Stimulated activated CD4-positive, alpha-beta T cell treated with anti-CD3 and anti-CD28 coated beads, Interleukin-2, amount 100 ng/mL, for 48 hours (primary cell): ENCODE measurements at regions not wholly inside any gene's neighbourhood (a gene's known extent, or its start where the extent isn't known, plus 50 kb on each side); places are given as distances from the start of the nearest gene placed in this dataset.
"Not testable (repeated sequence)": the region's sequence is repeated elsewhere in the genome, so short reads cannot be mapped to it uniquely, and the experiment has no call there.

Experiments
- DNase-seq, 2 donors: peaks; one replicate each; pipeline ENCODE4 v3.0.0-alpha.2; 2020

DNA sequence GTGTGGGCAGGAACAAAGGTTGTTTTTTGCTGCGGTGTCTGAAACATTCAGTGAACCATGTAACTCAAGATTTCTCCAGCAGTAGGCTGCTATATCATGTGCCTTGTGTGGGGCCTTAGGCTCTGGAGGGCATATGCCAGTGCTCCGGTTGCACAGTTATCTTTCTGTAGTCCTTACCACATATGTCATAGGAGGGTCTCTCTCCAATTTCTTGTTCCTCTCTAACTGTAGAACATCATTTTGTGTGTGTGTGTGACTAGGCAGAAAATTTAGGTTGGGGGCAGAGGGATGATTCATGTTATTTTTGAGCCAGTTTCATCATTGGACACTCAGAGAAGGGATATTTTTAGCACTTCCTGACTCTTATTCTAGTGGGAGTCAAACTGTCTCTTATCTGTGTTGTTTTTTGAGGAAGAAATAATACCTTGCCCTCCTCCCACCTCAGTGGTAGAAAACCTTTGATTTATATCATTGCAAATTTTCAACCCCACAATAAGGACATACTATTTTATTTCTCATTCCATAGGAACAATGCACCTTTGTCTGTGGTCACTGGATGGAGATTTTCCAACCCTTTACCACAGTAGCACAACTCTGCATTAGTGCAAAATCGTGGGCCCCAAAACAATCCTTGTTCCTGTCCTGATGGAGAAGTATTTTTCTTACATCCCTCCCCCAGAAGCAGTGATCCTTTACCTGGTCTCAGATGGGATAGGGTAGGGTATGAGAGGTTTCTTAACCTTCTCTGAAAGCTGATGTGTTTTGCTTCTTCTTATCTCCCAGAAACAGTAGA, 113.9 kb downstream of the CCDC74A start:
- DNase-seq = no peak

DNA sequence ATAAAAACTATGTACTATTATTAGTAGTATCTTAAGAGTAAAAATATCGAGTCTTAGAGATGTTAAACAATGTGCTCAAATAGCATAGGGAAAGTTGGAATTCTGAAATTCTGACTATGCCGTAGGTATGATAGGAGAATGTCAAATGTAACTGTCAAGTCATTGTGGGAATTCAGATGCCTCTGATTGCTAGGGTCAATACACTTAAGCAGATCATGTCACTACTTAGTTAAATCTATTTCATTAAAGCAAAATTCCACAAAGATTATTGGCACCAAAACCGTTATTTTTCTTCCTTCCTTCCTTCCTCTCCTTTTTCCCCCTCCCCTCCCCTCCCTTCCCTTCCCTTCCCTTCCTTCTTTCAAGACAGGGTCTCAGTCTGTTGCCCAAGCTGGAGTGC, 115.5 kb downstream of the CCDC74A start:
- not testable (repeated sequence) for DNase-seq

DNA sequence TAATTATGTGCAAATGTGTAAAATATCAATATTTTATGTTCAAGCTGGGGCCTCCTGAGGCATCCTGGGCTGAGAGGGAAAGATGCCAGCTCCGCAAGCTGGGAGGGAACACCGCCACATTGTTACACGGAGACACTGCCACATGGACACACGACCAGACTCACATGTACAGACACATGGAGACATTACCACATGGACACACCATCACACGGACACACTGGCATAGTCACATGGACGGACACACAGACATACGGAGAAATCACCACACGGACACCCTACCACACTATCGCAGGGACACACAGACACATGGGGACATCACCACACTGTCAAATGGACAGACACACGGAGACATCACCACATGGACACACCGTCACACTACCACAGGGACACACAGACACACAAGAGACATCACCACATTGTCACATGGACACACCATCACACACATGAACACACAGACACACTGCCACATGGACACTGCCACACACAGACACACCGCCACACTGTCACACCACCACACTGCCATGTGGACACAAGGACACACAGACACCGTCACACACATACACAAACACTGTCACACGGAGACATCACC, 117.6 kb downstream of the CCDC74A start:
- DNase-seq = no peak

DNA sequence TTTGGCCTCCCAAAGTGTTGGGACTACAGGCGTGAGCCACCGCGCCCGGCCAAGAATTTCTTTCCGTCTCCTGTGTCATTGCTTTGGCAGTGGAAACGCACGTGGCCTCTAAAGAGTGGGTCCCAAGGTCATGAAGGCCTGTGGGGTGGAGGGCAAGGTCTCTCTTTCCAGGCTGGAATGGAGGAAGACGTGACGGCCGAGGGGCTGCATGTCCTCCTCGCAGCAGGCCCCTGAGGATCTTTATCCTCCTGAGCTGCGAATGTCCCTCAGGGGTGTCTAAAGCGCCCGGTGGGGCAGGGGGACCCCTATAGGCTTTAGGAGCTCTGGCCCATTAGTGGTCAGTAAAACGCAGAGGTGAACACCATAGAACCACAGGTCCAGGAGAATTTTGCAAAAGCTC, 118.5 kb downstream of the CCDC74A start:
- not testable (repeated sequence) for DNase-seq

DNA sequence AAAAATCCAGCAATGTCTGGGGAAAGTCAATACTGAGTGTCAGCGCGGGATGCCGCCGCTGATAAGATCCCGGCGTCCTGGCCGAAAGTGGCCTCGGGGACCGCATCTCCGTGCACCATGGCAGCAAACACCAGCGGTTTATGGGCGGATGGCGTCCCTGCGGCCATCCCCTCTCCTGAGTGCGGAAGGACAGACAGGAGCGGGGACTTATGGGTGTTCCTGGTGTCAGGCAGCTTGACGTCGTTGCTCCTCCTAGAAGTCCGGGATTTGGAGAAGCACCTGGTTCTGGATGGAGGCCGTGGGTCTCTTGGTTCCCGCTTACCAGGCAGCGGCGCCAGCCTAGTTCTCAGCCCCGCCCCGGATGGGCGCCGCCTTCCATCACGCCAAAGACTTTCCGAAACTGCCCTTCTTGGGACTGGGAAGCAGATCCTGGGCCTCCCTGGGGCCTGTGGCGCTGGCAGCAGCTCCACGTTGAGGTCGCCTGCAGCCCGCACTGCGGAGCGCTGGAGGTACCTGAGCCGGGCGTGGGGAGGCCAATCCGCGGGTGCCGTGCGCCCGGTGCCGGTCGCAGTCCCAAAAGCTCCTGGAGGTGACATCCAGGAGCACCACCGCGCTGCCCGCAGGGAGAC, 119.1 kb downstream of the CCDC74A start:
- no peak for DNase-seq

DNA sequence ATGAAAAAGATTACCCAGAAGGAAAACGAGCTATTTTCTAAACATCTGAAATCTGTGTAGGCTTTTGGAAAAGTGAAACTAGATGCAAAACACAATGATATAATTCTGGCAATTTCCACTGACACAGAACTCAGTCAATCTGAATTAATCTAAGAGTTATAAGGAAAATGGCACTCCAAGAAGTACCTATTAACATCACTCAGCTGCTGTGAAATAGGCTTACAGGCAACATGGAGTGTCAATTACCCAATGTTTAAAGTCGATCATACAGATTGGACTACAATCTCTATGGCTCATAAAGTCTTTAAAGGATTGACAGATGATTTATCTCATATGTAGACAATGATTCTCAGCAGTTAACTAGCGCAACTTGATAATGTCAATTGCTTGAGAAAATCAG, 120.9 kb downstream of the CCDC74A start:
- not testable (repeated sequence) for DNase-seq

DNA sequence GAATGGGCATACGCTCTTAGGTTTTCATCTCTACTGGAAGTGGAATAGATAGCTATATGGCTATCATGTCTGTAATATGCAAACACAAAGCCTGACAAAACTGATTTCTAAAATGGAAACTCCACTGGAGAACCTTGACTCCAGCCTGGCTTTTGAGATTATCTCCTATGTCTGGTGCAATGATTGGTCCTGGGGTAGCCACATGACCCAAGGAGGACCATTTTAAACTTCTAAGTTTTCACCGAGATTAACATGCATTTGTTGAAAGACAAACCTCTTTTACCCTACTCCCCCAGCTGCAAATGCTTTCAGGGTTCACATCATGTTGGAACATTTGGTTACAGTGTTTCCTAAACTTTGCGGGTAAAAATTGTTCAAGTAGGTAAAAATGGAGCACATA, 124.6 kb downstream of the CCDC74A start:
- DNase-seq = not testable (repeated sequence)

DNA sequence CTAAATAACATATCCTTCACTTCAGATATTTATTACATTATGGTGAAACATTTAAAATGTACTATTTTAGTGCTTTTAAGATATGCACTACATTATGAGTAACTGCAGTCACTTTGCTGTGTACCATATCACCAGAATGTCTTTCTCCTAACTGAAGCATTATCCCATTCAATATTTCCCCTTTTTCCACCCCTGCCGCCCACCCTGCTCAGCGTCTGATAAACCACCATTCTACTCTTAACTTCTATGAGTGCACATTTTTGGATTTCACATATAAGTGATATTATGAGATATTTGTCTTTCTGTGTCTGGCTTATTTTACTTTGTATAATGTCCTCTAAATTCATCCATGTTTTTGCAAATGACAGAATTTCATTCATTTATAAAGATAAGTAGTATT, 126.4 kb downstream of the CCDC74A start:
- DNase-seq = not testable (repeated sequence)

DNA sequence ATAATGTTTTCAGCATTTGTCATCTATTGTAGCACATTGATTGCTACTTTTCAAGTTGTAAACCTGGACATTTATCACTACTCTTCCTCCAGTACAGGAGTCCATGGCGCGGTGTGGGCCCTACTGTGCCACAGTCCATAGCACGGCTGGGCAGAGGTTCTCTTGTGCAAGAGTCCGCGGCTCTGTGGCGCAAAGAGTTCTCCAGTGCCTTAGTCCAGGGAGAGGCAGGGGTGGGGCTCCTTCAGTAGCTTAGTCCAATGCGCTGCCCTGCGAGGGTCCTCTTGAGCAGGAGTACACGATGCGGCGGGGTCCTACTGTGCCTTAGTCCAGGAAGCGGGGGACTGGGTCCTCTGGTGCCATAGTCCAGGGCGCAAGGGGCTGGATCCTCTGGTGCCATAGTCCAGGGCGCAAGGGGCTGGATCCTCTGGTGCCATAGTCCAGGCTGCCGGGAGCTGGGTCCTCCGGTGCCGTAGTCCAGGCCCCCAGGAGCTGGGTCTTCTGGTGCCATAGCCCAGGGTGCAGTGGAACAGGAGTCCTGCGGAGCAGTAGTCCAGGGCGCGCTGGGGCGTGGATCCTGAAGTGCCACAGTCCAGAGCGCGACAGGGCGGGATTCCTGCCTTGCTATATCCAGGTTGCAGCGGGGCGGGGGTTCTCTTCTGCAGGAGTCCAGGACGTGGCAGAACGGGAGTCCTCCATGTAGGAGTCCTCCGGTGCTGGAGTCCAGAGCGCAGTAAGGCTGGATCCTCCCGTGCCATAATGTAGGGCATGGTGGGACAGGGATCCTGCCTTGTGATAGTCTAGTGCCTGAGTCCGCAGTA, 129.3 kb downstream of the CCDC74A start:
- DNase-seq = no peak

DNA sequence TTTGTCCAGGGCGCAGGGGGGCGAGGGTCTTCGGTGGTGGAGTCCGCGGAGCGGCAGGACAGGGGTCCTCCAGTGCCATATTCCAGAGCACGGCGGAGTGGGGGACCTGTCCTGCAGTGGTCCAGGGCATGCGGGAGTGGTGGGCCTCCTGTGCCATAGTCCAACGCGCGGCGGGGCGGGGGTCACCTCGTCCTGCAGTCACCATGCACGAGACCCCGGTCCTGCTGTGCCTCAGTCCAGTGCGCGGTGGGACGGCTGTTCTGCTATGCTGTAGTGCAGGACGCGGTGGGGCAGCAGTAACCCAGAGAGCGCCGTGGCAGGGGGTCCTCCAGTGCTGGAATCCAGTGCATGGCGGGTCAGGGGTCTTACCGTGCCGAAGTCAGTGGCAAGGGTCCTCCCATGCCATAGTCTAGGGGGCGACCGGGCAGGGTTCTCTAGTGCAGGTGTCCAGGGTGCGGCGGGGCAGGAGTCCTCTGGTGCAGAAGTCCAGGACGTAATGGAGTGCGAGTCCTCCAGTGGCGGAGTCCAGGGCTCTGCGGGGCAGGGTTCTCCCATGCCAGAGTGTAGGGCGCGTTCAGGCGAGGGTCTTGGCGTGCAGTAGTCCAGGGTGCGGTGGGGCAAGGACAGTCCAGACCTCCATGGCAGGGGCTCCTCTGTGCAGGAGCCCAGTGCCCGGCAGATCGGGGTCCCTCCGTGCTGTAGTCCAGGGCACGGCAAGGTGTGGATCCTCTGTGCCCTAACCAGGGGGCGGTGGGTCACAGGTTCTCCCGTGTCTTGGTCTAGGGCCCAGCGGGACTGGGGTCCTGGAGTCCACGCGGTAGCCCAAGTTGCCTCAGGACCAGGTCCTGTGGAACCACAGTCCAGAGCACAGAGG, 130.4 kb downstream of the CCDC74A start:
- no peak for DNase-seq

DNA sequence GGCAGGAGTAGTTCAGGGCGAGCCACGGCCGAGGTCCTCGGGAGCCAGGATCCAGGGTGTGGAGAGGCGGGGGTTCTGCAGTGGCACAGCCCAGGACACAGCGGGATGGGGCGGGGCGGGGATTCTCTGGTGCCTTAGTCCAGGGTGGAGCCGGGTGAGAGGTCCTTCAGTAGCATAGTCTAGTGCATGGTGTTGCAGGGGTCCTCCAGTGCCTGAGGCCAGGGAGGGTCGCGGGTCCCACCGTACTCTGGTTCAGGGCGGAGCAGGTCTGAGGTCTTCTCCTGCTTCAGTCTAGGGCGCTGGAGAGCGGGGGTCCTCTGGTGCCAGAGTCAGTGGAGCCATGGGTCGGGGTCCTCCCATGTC, 131.1 kb downstream of the CCDC74A start:
- DNase-seq = no peak

DNA sequence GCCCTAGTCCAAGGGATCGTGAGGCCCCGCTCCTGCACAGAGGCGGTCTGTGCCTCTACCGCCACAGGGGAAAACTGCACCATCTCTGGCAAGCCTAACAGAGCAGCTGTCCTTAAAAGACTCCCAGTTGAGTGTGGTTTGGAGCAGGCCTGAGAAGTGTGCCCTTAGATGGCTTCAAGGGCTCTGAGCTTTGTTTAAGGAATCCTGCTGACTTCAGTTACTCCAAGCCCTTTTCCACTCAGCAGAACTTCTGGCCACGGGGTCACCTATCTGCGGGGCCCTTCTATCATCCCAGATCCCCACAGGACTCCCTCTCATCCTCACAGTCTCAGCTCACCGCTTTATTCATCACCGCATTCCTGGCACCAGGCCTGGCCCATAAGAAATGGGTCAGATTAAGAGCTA, 131.5 kb downstream of the CCDC74A start:
- DNase-seq = no peak

DNA sequence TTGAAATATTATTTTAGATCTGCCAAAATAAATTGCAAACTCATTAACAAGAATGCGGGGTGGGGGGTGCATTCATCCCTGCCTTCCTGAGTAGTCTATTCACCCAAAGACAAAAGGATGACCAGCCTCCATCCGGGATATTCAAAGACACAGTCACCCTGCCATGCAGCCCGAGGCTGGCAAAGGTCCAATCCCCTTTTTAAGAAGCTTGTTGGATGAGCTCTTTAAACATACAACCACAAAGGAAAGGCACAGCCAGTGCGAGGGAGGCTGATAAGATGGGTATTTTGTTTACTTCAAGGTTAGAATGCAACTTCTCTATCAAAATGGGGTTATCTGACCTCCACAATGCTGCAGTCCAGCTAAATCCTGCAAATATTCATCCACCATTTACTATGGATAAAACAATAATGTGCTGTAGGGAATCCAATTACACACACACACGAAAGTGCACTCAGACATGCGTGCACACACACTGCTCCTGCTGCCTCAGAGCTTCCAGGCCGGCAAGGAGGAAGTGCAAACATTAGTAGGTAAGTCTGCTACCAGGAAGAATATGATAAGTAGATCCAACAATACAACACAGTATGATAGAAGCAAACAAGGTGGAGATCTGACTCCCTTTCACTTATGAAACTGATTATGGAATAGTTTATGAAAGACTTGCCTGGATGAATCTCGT, 133.6 kb downstream of the CCDC74A start:
- DNase-seq = not testable (repeated sequence)

DNA sequence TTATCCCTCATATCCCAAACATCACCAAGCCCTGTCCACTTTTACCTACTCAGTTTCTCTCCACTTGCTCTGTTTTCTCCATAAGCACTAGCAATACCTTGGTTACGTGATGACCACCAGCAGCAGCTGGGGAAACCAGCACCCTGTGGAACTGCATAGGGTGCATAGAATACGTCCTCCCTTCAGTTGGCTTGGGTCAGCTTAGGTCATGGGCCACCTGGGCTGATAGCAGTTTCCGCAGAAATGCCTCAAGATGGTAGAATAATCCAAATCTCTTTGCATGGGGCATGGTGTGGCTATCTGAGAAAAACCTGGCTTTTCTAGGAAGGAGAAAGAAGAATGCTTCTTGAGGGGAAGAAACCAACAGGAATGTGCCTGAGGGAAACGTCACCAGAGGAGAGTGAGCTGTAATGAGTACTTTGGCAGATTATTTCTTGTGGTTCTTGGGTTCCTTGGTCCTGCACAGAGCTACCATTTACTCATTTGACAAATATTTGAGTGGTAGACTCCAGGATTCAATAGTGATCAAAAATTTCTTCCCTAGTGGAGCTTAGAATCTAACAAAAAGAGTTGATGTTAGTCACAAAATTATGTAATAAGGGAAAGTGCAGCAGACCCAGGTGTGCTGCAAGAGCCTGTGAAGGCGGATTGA, 134.3 kb downstream of the CCDC74A start:
- DNase-seq = not testable (repeated sequence)

DNA sequence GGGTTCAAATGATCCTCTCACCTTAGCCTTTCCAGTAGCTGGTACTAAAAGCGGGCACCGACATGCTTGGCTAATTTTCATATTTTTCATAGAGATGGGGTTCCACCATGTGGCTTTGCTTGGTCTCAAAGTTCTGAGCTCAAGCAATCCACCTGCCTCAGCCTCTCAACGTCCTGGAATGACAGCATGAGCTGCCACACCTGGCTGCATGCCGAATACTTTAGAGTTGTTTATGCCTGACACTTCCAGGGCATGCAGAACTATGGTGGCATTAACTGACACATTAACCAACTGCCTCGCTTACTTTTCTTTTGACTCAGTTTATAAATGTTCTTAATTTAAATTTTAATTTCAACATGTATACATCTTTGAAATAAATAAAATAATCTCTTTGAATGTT, 135.8 kb downstream of the CCDC74A start:
- not testable (repeated sequence) for DNase-seq

DNA sequence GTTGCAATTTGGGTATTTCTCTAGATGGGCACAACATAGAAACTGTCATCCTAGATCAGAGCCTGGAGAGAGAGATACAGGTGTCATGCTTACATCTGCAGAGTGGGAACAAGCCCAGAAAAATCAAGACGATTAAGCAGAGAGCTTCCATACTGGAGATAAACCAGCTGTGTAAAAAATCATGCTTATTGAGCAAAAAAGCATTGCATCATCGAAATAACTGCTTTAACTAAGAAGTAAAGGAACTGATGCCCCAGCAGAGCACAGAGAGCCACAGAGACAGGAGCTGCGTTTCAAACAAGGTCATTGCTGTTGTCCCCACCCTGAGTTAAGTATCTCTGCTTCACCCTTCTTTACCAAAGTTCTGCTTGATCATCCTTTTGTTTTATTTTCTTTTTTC, 138.0 kb downstream of the CCDC74A start:
- not testable (repeated sequence) for DNase-seq

DNA sequence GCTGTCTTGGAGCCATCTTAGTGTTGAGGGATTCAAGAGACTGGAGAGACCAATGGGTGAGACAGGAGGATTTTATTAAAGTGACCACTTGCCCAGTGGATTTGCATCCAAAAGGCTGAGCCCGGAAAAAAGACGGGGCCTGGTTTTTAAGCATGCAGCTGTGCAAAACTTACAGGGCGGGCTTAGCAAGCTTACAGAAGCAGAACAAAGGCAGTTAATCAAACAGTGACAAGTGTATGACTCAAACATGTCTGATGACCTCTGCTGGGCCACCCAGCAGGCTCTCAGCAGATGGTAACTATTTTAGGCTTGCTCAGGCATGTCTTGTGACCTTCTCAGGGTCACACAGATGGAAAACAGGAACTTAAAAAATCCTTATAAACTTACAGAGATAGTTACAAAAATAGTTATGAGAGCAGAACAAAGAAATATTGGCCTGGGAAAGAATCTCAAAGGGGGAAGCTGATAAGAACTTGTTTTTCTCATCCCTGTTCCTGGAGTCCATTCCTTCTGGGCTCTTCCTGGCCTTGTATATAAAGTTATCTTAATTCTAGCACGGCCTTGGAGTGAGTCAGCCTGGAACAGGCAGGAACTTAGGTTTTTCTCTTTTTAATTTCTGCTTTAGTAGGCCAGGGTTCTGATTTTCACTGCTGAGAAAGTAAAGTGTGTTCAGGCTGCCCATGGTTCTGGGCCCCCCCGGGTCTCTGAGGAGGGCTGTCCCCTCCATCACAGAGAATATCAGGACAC, 141.3 kb downstream of the CCDC74A start:
- DNase-seq = not testable (repeated sequence)

DNA sequence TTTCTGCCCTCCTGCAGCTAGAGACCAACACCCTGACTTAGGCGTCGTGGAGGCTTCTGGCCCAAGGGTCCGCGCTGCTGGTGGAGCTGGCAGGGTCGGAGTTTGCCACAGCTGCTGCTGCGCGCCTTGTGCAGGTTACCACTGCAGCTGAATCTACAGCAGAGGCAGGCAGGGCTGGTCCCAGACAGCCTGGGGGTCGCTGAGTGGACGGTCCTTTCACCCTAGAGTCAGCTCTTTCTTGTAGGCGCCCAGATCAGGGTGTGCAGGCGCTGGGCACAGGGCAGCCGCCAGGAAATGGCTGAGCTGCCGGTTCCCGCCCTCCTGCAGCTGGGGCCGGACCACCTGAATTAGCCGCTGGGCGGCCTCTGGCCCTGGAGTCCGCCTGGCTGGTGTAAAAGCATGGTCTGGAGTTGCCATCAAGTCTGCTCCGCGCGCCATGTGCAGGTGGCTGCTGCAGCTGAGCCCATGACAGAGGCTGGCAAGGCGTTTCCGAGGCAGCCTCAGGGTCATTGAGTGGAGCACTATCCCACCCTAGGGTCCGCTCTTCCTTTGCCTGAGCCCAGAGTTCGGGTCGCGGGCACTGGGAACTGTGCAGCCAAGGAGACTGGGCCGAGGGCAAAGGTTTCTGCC, 144.3 kb downstream of the CCDC74A start:
- DNase-seq = not testable (repeated sequence)

DNA sequence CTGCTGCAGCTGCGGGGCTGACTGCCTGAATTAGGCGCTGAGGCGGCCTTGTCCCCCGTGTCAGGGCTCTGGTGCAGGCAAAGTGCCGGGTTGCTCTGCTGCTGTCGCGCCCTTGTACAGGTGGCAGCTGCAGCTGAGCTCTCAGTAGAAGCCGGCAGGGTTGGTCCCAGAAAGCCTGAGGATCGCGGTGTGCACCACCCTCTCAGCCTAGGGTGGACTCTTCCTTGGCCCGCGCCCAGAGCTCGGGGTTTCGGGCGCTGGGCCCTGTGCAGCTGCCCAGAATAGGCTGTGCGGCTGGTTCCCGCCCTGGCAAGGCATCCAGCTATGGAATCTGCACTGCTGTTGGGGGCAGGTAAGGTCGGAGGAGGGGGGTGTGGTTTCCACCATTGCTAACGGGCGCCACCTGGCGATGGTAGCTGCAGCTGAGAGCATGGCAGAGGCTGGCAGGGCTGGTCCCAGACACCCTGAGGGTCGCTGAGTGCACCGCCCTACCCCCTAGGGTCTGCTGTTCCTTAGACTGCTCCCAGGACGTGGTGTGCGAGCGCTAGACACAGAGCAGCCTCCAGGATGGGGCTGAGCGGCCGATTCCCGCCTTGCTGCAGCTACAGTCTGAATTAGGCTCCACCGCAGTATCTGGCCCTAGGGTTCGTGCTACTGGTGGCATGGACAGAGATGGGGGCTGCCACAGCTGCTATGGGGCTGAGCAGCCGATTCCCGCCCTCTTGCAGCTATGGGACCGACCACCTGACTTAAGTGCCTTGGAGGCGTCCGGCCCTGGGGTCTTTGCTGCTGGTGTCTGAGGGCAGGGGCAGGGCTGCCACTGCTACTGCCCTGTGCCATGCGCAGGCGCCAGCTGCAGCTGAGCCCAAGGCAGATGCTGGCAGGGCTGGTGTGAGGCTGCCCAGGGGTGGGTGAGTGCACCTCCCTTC, 145.0 kb downstream of the CCDC74A start:
- DNase-seq = peak; percentile 28 to 43
